Neural crest cell (in vitro differentiated cells): ENCODE measurements at regions not wholly inside any gene's neighbourhood (a gene's known extent, or its start where the extent isn't known, plus 50 kb on each side); places are given as distances from the start of the nearest gene placed in this dataset.

Source experiments
- DNase-seq: peaks from one replicate; pipeline ENCODE4 v3.0.0; 2021; ENCODE audit warnings: low read depth, mixed read lengths, low spot score
- H3K27ac Mint-ChIP-seq: one replicate; pipeline ENCODE4 v1.8.0; 2021; ENCODE audit warnings: mild to moderate bottlenecking, mixed read lengths; ENCODE audit not compliant: unreplicated experiment
- H3K27me3 Mint-ChIP-seq: 2 replicates; pipeline ENCODE4 v1.8.0; 2021; ENCODE audit warnings: low read depth, mild to moderate bottlenecking, mixed read lengths
- H3K36me3 Mint-ChIP-seq: 2 replicates; pipeline ENCODE4 v1.8.0; 2021; ENCODE audit warnings: low read depth, mild to moderate bottlenecking, mixed read lengths
- H3K4me1 Mint-ChIP-seq: 2 replicates; pipeline ENCODE4 v1.8.0; 2021; ENCODE audit warnings: mixed read lengths
- H3K4me3 Mint-ChIP-seq: one replicate; pipeline ENCODE4 v1.8.0; 2021; ENCODE audit warnings: mild to moderate bottlenecking, mixed read lengths
- H3K9me3 Mint-ChIP-seq: 2 replicates; pipeline ENCODE4 v1.8.0; 2021; ENCODE audit warnings: mixed read lengths
- CTCF ChIP-seq: fragments of 200-600 bp; sonication (generic); conservative IDR thresholded peaks from 2 replicates; pipeline ENCODE4 v1.5.0; 2021; ENCODE audit warnings: antibody characterized with exemption, mild to moderate bottlenecking

GRCh38 chr3:153657461-153657860 lies 463.7 kb upstream of the ARHGEF26 start:
- no peak for DNase-seq
- Mint-ChIP-seq H3K27me3 (no peaks in the 10 kb centered on the region), H3K9me3 (peaks cover 12% of the 10 kb centered on the region), H3K27ac (no peak overlapping the region), H3K36me3 (no peaks in the 10 kb centered on the region), H3K4me3 (no peak overlapping the region), H3K4me1 (no peaks in the 10 kb centered on the region)
- TF ChIP-seq CTCF, result no peak

DNA sequence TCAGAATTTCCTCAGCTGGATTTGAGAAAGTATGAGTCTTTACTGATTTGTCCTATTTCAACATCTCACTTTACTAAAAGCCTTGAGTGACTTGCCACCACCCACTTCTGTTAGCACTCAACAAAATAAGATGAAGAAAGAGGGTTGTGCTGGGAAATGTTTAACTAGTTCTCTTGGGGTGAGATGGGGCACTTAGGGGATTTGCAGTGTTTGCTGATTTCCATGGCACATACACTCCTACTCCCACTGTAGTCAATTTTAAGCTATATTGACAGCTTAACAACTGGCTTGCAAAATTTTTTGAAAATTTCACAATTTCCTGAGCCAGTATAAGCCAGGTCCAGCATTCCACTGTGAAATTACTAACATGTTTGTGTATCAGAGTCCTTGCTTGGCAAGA lies 463.1 kb upstream of the ARHGEF26 start:
- Mint-ChIP-seq H3K4me1 (no peaks in the 10 kb centered on the region), H3K36me3 (no peaks in the 10 kb centered on the region), H3K27me3 (no peaks in the 10 kb centered on the region), H3K4me3 (no peak overlapping the region), H3K9me3 (peaks cover 12% of the 10 kb centered on the region), H3K27ac (no peak overlapping the region)
- DNase-seq, result no peak
- TF ChIP-seq CTCF, result no peak

DNA sequence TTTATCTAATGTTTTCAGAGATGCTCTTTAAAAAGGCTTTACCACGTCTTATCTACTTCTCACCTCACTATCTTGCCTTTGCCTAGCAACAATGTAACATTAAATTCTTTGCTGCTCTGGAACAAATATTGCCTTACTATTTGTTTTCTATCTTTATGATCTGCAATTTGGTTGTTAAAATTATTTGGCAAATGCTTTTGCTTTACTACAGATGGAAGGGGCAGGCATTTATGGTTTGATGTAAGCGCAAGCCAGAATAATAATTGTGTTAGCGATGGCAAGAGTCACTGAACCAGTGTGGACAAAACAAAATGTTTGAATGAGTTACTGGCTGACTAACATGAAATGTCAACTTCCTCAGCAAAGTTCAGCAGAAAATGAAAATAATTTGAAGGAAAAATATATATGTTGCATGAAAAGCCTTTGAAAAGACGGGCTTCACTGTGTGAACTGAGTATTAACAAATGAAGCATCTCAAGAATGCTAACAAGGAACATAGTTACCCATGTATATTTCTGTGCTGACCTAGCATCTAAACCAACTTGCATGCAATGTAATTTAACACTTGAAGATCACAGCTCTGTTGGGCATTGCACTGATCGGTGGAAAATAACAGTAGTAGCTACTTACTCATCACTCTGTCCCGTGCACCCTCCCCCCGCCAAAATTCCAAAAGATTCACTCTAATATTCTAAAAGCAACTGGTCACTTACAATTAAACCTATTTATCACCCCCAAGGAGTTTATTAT lies 454.0 kb upstream of the ARHGEF26 start:
- Mint-ChIP-seq H3K4me3 (no peak overlapping the region), H3K9me3 (no peaks in the 10 kb centered on the region), H3K27ac (no peak overlapping the region)

GRCh38 chr3:153669527-153669926 lies 451.7 kb upstream of the ARHGEF26 start:
- Mint-ChIP-seq H3K4me1 (no peaks in the 10 kb centered on the region), H3K4me3 (no peak overlapping the region), H3K27me3 (no peaks in the 10 kb centered on the region), H3K27ac (no peak overlapping the region), H3K9me3 (peaks cover 3% of the 10 kb centered on the region), H3K36me3 (no peaks in the 10 kb centered on the region)
- no peak for DNase-seq
- peak; percentile 28 for TF ChIP-seq CTCF

More for the DNA sequence above, 454.0 kb upstream of the ARHGEF26 start:
- H3K4me1 Mint-ChIP-seq, result no peaks in the 10 kb centered on the region
- TF ChIP-seq CTCF, result no peak
- no peak for DNase-seq
- no peaks in the 10 kb centered on the region for H3K36me3 Mint-ChIP-seq
- no peaks in the 10 kb centered on the region for H3K27me3 Mint-ChIP-seq

DNA sequence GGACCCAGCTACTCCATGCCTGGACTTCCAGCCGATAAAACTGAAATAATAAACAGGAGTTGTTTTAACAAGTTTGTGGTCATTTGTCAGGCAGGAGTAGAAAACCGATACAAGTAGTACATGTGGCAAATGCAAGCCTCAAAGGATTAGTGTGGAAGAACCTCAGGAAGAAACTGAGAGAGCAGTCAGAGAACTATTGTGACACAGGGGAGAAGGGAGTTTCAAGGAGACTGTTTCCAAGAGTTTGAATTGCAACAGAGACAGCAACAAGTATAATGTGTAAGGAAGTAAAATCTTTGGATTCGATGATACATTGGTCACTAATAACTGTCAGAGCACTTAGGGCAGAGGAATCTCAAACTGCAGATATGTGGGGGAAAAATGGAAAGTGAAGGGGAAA lies 450.6 kb upstream of the ARHGEF26 start:
- TF ChIP-seq CTCF, result no peak
- H3K4me3 Mint-ChIP-seq, result no peak overlapping the region
- no peaks in the 10 kb centered on the region for H3K36me3 Mint-ChIP-seq
- peaks cover 3% of the 10 kb centered on the region for H3K9me3 Mint-ChIP-seq
- no peak overlapping the region for H3K27ac Mint-ChIP-seq
- no peaks in the 10 kb centered on the region for H3K4me1 Mint-ChIP-seq
- DNase-seq, result no peak
- no peaks in the 10 kb centered on the region for H3K27me3 Mint-ChIP-seq
